ENCODE measurements at regions not wholly inside any gene's neighbourhood (a gene's known extent, or its start where the extent isn't known, plus 50 kb on each side); places are given as distances from the start of the nearest gene placed in this dataset.

GRCh38 chr4:175033162-175033561 lies 115.0 kb downstream of the ADAM29 start:
- DNase-seq (ENCODE audit: low read depth): no peak
- H3K4me3 ChIP-seq (ENCODE audit: low read depth, low read length): no peak overlapping the region
- no peak for TF ChIP-seq CTCF (conservative IDR thresholded peaks at IDR 0.05; ENCODE audit: low read depth, low read length)

- H3K4me3 ChIP-seq (ENCODE audit: low read depth, low read length): no peak overlapping the region
- DNase-seq (ENCODE audit: low read depth): no peak
- no peak for TF ChIP-seq CTCF (conservative IDR thresholded peaks at IDR 0.05; ENCODE audit: low read depth, low read length)
These were observed 115.8 kb downstream of the ADAM29 start for GRCh38 chr4:175034007-175034406.

GRCh38 chr4:175034986-175035705 lies 117.0 kb downstream of the ADAM29 start:
- peak; percentile 21 for DNase-seq (ENCODE audit: low read depth)
- no peak overlapping the region for H3K4me3 ChIP-seq (ENCODE audit: low read depth, low read length)
- no peak for TF ChIP-seq CTCF (conservative IDR thresholded peaks at IDR 0.05; ENCODE audit: low read depth, low read length)

GRCh38 chr4:175035905-175036304 lies 117.7 kb downstream of the ADAM29 start:
- TF ChIP-seq CTCF (conservative IDR thresholded peaks at IDR 0.05; ENCODE audit: low read depth, low read length): no peak
- no peak overlapping the region for H3K4me3 ChIP-seq (ENCODE audit: low read depth, low read length)
- DNase-seq (ENCODE audit: low read depth): peak; percentile 86

- no peak for DNase-seq (ENCODE audit: low read depth)
- H3K4me3 ChIP-seq (ENCODE audit: low read depth, low read length): no peak overlapping the region
- TF ChIP-seq CTCF (conservative IDR thresholded peaks at IDR 0.05; ENCODE audit: low read depth, low read length): no peak
These were observed 130.1 kb downstream of the ADAM29 start for GRCh38 chr4:175048111-175048784.

GRCh38 chr4:175048906-175049305 lies 130.7 kb downstream of the ADAM29 start:
- TF ChIP-seq CTCF (conservative IDR thresholded peaks at IDR 0.05; ENCODE audit: low read depth, low read length): no peak
- no peak overlapping the region for H3K4me3 ChIP-seq (ENCODE audit: low read depth, low read length)
- no peak for DNase-seq (ENCODE audit: low read depth)

GRCh38 chr4:175051974-175052373 lies 133.8 kb downstream of the ADAM29 start:
- DNase-seq (ENCODE audit: low read depth): peak; percentile 20
- H3K4me3 ChIP-seq (ENCODE audit: low read depth, low read length): no peak overlapping the region
- no peak for TF ChIP-seq CTCF (conservative IDR thresholded peaks at IDR 0.05; ENCODE audit: low read depth, low read length)
